Upper lobe of left lung (tissue), 4 donors: ENCODE measurements at regions not wholly inside any gene's neighbourhood (a gene's known extent, or its start where the extent isn't known, plus 50 kb on each side); places are given as distances from the start of the nearest gene placed in this dataset.

ENCODE experiments used
- CTCF ChIP-seq, 6 experiments: fragments of 450-650 bp in 4 of 6; fragments of 200-600 bp in 2 of 6; sonication (generic) in 2 of 6; IDR thresholded peaks; one replicate each; pipeline ENCODE4 v1.5.1; 2016 to 2019; ENCODE audit warnings: antibody characterized with exemption in 6 of 6
- EP300 ChIP-seq, 4 donors: sonication (generic); formaldehyde crosslinking; IDR thresholded peaks; one replicate each; pipeline ENCODE4 v1.5.1; 2017; ENCODE audit warnings: antibody characterized with exemption in 4 of 4, control low read depth in 2 of 4
- POLR2A ChIP-seq, 4 donors: fragments of 450-650 bp; IDR thresholded peaks; one replicate each; pipeline ENCODE4 v1.5.1; 2016 to 2017; ENCODE audit warnings: antibody characterized with exemption in 4 of 4, mild to moderate bottlenecking in 2 of 4
- POLR2AphosphoS5 ChIP-seq, 2 donors: sonication (generic); formaldehyde crosslinking; IDR thresholded peaks; one replicate each; pipeline ENCODE4 v1.5.1; 2017; ENCODE audit warnings: antibody characterized with exemption in 2 of 2

GRCh38 chr5:165360784-165361542 is 1855.5 kb downstream of the MAT2B start:
- TF ChIP-seq CTCF (IDR thresholded peaks at IDR 0.05), result no peak
- no peak for TF ChIP-seq EP300 (IDR thresholded peaks at IDR 0.05)
- TF ChIP-seq POLR2AphosphoS5 (IDR thresholded peaks at IDR 0.05), result no peak
- TF ChIP-seq POLR2A (IDR thresholded peaks at IDR 0.05), result no peak
